ENCODE measurements at regions not wholly inside any gene's neighbourhood (a gene's known extent, or its start where the extent isn't known, plus 50 kb on each side); places are given as distances from the start of the nearest gene placed in this dataset.

GRCh38 chr6:81253821-81254220 lies 498.7 kb downstream of the TENT5A start:
- no peak for TF ChIP-seq SIN3A (IDR thresholded peaks at IDR 0.05; ENCODE audit: borderline replicate concordance, insufficient read depth, low read depth, low read length)
- BruUV-seq (replicated peaks), result no TSS peak
- no peaks in the 10 kb centered on the region for H3K4me1 ChIP-seq (ENCODE audit: control insufficient read depth, insufficient read depth, low read length)
- no peak for ATAC-seq
- intact Hi-C loops (cut with micrococcal nuclease; ENCODE audit: unreplicated experiment), result no loop called here
- ChIA-PET POLR2A (no interaction called here), CTCF (no interaction called here)
- no peak overlapping the region for H3K27ac ChIP-seq (ENCODE audit: low read length)
- DNase-seq (ENCODE audit: low read depth, low spot score), result no peak
- no peak overlapping the region for H3K4me3 ChIP-seq (ENCODE audit: low read depth in 2 of 2, low read length in 2 of 2)
- H3K36me3 ChIP-seq (ENCODE audit: control insufficient read depth, insufficient read depth, low read length), result no peaks in the 10 kb centered on the region
- no peaks in the 10 kb centered on the region for H3K27me3 ChIP-seq (ENCODE audit: control insufficient read depth, insufficient read depth, low read length)
- no peaks in the 10 kb centered on the region for H3K9me3 ChIP-seq (ENCODE audit: control insufficient read depth, insufficient read depth, low read depth, low read length)
- in situ Hi-C loops (cut with HindIII; ENCODE audit: low pct_unique_long_range_greater_than_20kb, low sequenced_read_pairs), result no loop called here

- no peak for TF ChIP-seq REST (IDR thresholded peaks at IDR 0.05; ENCODE audit: insufficient read depth in 1 of 2, low read depth in 2 of 2, low read length in 1 of 2)
- no peak for TF ChIP-seq POLR2AphosphoS5 (IDR thresholded peaks at IDR 0.05; ENCODE audit: low read depth, low read length)
- no peak for TF ChIP-seq SIN3A (IDR thresholded peaks at IDR 0.05; ENCODE audit: borderline replicate concordance, insufficient read depth, low read depth, low read length)
- in situ Hi-C loops (cut with HindIII; ENCODE audit: low pct_unique_long_range_greater_than_20kb, low sequenced_read_pairs) (no loop called here), intact Hi-C loops (cut with micrococcal nuclease; ENCODE audit: unreplicated experiment) (no loop called here)
- ChIA-PET CTCF (no interaction called here), POLR2A (no interaction called here)
- Histone ChIP-seq H3K4me1 (ENCODE audit: control insufficient read depth, insufficient read depth, low read length) (no peaks in the 10 kb centered on the region), H3K4me3 (ENCODE audit: low read depth in 2 of 2, low read length in 2 of 2) (no peak overlapping the region), H3K27me3 (ENCODE audit: control insufficient read depth, insufficient read depth, low read length) (no peaks in the 10 kb centered on the region), H3K36me3 (ENCODE audit: control insufficient read depth, insufficient read depth, low read length) (no peaks in the 10 kb centered on the region), H3K9me3 (ENCODE audit: control insufficient read depth, insufficient read depth, low read depth, low read length) (no peaks in the 10 kb centered on the region), H3K27ac (ENCODE audit: low read length) (no peak overlapping the region)
- BruUV-seq (replicated peaks), result no TSS peak
- ATAC-seq (no peak), DNase-seq (ENCODE audit: low read depth, low spot score) (no peak)
Measured at GRCh38 chr6:81252231-81252630, 500.2 kb downstream of the TENT5A start.

- H3K4me1 ChIP-seq (ENCODE audit: control insufficient read depth, insufficient read depth, low read length), result no peaks in the 10 kb centered on the region
- H3K4me3 ChIP-seq (ENCODE audit: low read depth in 2 of 2, low read length in 2 of 2), result no peak overlapping the region
- in situ Hi-C loops (cut with HindIII; ENCODE audit: low pct_unique_long_range_greater_than_20kb, low sequenced_read_pairs) (no loop called here), intact Hi-C loops (cut with micrococcal nuclease; ENCODE audit: unreplicated experiment) (no loop called here)
- BruUV-seq (replicated peaks), result no TSS peak
- H3K27me3 ChIP-seq (ENCODE audit: control insufficient read depth, insufficient read depth, low read length), result no peaks in the 10 kb centered on the region
- H3K27ac ChIP-seq (ENCODE audit: low read length), result no peak overlapping the region
- CTCF ChIA-PET, result no interaction called here
- no peak for TF ChIP-seq TCF7L2 (IDR thresholded peaks at IDR 0.05; ENCODE audit: low read depth, low read length)
- no peak for TF ChIP-seq SIN3A (IDR thresholded peaks at IDR 0.05; ENCODE audit: borderline replicate concordance, insufficient read depth, low read depth, low read length)
- no peak for TF ChIP-seq POLR2AphosphoS5 (IDR thresholded peaks at IDR 0.05; ENCODE audit: low read depth, low read length)
- no peak for TF ChIP-seq CTCF (IDR thresholded peaks at IDR 0.05)
- no peak for TF ChIP-seq REST (IDR thresholded peaks at IDR 0.05; ENCODE audit: insufficient read depth in 1 of 2, low read depth in 2 of 2, low read length in 1 of 2)
- POLR2A ChIA-PET, result no interaction called here
- H3K36me3 ChIP-seq (ENCODE audit: control insufficient read depth, insufficient read depth, low read length), result no peaks in the 10 kb centered on the region
- 0 out of 2 replicates have a peak, but pooled peaks cover 4% of the 10 kb centered on the region for H3K9me3 ChIP-seq (ENCODE audit: control insufficient read depth, insufficient read depth, low read depth, low read length)
- no peak for DNase-seq (ENCODE audit: low read depth, low spot score)
- no peak for ATAC-seq
Measured at GRCh38 chr6:81246200-81246599, 506.3 kb downstream of the TENT5A start.
